HG02588 (cell line): ENCODE measurements at regions not wholly inside any gene's neighbourhood (a gene's known extent, or its start where the extent isn't known, plus 50 kb on each side); places are given as distances from the start of the nearest gene placed in this dataset.
"Not testable (repeated sequence)": the region's sequence is repeated elsewhere in the genome, so short reads cannot be mapped to it uniquely, and the experiment has no call there.

Experiments used
- ATAC-seq: cut with Tn5 transposase; IDR thresholded peaks from one replicate; pipeline ENCODE4 v1.9.1; 2021; ENCODE audit warnings: mild to moderate bottlenecking, moderate library complexity; ENCODE audit not compliant: unreplicated experiment

DNA sequence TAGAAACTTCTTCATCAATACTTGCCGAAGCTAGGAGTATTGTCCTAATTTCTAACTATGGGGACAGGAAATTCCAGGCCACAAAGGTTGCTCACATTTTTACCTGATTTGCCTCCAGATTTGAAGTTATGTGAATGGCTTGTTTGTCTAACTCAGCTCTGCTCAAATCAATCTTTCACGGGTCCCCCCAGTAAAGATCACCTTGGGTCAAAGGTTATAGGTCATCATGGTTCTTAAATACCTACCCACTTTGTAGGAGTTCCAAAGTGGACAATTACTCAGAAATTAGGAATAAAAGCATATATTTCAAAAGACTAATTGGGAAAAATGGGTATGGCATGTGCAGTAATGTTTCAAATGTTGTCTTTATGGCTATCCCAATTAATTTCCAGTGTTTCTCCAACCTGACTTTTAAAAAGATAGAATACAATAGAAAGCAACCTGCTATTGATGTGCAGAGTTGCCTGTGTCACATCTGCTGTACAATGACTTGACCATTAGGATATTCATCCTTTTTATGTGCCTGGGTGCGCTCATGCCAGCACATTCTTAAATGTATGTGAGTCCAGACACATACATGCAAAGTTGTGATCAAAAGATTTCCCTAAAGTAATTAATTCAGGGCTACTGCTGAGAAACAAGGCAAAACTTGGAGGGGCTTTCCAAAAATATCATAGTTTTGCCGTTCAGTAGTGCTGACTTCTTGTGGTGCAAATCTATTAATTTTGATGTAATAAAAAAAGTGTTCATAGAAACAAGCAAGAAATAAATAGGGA is 126.1 kb downstream of the MYCN start:
- no peak for ATAC-seq

DNA sequence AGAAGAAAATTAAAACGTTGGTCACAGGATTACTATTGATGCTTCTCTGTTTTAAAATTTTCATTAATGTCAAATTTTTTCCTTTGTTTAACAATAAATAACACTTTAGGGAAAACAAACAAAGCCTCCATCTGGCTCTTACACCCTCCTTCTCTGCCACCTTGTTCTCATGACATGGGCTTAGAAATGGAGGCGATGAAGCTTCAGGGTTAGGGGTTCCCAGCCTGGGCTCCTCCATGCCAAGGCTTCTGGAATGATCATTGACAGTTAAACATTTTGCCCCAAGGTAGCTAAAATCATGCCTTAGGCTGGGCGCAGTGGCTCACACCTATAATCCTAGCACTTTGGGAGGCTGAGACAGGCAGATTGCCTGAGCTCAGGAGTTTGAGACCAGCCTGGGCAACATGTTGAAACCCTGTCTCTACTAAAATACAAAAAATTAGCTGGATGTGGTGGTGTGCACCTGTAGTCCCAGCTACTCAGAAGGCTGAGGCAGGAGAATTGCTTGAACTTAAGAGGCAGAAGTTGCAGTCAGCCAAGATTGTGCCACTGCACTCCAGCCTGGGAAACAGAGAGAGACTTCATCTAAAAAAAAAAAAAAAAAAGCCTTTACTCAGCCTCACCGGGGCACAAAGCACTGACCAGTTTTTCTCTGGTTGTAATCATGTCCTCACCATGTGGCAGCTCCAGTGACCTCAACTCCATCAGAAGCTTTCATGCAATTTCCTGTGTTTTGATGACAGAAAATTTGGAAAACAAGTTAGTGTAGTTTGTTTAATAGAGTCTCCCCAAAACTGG is 125.1 kb downstream of the MYCN start:
- ATAC-seq, result not testable (repeated sequence)

DNA sequence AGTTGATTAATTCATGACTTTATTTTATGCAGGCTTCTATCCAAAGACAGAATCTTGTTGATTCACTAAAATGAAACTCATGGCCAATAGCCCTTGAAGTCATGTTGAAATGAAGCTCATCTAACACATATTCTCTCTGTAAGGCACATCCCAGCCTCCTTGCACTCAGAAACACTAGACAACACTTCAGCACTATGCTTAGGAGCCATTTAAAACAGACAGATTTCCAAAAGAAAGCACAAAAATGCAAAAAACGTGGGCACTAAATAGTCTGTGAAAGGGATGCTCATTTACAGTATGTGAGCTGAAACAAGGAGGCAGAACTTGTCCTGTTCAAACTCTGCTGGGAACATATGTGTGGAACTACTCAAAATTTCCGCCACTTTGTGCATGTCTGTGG is 124.4 kb downstream of the MYCN start:
- no peak for ATAC-seq

DNA sequence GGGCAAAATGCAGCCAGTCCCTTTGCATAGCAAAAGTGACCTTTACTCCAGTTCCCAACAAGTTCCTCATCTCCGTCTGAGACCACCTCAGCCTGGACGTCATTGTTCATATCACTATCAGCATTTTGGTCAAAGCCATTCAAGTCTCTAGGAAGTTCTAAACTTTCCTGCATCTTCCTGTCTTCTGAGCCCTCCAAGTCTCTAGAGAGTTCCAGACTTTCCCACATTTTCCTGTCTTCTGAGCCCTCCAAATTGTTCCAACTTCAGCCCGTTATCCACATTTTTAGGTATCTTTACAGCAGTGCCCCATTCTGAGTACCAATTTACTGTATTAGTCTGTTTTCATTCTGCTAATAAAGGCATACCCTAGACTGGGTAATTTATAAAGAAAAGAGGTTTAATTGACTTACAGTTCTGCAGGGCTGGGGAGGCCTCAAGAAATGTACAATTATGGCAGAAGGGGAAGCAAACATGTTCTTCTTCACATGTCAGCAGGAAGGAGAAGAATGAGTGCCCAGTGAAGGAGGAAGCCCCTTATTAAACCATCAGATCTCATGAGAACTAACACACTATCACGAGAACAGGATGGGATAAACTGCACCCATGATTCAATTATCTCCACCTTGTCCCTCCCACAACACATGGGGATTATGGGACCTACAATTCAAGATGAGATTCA is 123.7 kb downstream of the MYCN start:
- no peak for ATAC-seq

DNA sequence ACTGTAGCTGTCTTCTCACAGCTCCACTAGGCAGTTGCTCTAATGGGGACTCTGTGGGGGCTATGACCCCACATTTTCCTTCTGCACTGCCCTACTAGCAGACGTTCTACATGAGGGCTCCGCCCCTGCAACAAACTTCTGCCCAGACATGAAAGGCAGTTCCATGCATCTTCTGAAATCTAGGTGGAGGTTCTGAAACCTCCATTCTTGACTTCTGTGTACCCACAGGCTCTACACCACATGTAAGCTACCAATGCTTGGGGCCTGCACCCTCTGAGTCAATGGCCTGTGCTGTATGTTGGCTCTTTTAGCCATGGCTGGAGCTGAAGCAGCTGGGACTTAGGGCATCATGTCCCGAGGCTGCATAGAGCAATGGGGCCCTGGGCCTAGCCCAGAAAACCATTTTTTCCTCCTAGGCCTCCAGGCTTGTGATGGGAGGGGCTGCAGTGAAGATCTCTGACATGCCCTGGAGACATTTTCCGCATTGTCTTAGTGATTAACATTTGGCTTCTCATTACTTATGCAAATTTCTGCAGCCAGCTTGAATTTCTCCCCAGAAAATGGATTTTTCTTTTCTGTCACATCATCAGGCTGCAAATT is 123.0 kb downstream of the MYCN start:
- ATAC-seq, result no peak

DNA sequence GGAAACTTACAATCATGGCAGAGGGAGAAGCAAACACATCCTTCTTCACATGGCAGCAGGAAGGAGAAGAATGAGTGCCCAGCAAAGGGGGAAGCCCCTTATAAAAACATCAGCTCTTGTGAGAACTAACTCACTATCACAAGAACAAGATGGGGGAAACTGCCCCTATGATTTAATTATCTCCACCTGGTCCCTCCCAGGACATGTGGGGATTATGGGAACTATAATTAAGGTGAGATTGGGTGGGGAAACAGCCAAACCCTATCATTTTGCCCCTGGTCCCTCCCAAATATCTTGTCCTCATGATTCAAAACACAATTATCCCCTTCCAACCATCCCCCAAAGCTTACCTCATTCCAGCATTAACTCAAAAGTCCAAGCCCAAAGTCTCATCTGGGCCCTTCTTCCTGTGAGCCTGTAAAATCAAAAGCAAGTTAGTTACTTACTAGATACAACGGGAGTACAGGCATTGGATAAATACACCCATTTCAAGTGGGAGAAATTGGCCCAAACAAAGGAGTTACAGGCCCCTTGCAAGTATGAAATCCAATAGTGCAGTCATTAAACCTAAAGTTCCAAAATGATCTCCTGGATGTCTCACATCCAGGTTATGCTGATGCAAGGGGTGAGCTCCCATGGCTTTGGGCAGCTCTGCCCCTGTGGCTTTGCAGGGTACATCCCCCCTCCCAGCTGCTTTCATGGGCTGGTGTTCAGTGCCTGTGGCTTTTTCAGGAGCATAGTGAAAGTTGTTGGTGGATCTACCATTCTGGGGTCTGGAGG is 122.3 kb downstream of the MYCN start:
- ATAC-seq, result no peak

DNA sequence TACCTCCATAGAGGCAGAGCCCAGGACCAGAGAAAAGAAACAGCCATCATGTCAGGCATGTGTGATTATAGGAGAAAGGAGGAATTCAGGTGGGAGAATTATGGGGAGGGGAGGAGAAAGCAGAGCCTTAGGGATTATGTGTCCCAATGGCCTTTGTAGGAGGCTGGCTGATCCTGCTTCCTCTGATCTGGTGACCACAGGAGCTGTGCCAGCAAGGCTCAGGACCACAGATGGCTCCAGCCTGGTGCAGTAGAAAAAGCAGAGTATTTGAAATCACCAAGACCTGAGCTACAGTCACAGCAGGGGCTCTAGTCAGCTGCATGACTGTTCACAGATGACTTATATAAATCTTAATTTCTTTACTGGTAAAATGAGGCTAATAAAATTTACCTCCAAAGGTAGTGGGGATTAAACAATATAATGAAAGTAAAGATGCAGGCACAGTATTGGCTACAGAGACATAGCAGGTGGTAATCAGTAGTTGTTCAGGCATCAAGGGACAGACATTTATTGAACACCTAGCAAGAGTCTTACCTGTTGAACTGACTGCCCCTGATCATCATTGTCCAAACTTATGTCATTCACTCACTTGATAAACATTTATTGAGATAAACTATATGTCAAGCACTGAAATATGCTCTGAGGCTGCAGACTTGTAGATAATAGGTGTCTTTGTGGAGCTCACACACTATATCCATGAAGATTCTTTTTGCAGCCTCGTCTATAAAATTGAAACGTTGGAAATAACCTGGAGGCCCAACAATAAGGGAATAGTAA is 121.3 kb downstream of the MYCN start:
- no peak for ATAC-seq

DNA sequence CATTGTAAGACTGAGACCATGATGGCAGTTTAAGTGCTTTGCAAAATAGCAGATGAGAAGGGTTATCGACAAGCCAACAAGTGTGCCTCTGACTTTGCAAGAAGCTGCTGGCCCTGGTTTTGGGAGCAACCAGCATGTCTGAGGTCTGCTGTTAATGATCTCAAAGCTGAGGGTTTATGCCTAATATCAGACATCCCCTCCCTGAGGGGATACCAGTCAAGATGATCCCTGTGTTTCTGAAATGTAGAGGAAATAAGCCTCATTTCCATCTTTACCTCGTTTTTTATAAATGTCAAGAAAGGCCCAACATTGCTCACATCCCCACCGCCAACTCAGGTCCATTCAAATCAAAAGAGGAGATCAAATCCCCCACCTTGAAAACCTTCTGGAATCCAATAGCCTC is 120.6 kb downstream of the MYCN start:
- ATAC-seq, result no peak

DNA sequence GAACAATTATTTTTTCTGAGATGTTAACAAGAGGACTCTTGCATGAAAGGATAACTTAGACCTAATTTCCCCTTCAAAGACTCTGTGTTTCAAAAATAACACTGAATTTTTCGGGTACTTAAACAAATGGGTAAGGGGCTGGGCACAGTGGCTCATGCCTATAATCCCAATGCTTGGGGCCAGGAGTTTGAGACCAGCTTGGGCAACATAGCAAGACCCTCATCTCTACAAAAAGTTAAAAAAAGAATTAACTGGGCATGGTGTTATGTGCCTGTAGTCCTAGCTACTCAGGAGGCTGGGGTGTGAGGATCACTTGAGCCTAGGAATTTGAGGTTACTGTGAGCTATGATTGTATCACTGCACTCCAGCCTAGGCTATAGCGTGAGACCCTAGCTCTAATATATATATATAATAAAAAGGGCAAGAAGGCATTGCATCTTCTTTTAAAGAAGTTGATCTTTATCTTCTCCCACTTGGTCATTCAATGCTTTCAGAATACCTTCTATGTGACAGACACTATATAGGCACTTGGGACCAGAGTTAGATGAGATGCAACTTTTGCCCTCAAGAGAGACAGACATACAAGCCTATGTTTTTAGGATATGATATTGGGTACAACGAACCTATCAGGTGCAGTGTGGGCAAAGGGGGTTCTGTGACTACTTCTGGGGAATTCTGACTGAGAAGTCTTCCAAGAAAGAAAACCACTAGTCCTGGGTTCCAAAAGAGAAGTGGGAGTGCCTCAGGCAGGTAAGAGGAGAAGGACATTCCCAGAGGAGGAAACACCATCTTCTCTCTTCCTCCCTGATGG is 120.0 kb downstream of the MYCN start:
- no peak for ATAC-seq

DNA sequence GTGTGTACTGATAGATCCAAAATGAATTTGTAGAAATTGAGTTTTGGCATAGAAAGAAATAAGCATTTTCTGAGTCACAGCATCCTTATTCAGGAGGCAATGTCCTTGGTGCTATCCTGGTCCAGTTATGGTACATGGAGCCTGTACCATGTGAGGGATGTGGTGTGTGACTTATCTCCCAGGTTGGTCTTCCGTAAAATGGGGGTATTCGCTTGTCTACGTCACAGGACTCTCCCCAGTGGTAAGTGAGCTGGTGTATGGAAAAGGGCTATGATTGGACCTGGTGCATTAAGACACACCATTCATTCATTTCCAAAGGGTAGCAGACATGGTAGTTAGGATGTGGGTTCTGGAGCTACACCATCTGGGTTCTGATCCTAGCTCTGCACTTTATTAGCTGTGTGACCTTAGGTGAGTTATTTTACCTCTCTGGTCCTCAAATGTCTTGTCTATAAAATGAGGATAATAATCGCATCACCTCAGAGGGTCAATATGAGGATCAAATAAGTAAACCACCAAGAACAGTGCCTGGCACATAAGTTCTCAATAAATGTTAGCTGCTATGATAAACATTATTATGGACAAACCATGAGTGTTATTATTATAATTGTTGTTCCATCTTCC is 119.2 kb downstream of the MYCN start:
- ATAC-seq, result no peak

DNA sequence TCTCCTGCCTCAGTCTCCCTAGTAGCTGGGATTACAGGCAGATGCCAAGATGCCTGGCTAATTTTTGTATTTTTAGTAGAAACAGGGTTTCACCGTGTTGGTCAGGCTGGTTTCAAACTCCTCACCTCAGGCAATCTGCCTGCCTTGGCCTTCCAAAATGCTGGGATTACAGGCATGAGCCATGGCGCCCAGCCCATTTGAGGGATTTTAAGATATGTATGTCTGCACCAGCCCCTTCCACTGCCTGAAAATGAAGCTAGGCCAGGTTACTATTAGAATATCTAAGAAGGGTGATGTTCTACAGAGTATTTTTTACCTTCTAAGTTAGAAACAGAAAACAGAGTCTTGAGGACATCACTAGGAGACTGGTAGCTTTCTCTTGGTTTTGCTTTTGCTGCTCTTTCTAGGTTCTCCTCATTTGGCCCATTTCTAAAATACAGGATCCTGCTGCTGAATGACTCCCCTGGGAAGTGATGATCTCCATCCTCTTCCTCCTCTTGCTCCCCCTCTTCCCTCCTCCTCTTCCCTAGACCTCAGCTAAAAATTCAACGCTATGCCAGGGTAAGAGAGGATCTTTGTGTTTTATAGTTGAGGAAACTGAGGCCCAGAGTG is 118.5 kb downstream of the MYCN start:
- no peak for ATAC-seq

DNA sequence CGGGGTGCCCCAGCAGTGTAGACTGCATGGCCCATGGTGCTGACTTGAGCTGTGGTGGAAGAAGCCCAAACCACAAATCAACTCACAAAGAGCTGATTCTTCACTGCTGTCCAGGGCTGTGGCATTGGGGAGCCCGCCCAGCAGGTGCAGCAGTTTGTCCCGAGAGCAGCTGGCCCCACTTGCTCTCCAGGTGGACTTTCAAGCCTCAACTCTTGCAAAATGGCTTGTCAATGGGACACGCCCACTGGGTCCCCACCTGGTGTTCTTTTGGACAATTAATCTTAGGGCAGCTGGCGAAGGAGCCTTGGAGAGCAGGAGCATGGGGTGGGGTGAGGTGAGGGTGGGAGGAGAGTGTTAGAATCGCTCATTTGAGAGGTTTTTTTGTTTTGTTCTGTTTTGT is 117.9 kb downstream of the MYCN start:
- ATAC-seq, result no peak

DNA sequence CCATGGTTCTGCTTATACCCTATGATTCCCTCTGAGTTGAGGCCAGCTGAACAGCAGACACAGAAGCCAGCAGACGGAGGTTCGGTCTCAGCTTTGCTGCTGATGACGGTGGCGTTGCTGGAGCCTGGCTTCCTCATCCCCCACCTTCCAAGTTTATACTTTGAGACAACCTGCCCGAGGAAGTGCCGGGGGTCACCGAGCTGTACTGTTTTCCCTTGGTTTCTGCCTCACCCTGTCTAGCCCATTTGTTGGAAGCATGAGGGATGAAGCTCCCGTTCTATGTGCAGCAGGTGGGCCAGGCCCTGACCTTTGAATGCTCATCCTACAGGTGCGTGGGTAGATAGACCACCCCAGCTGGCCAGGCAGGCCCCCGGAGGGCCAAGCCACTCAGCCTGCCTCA is 117.3 kb downstream of the MYCN start:
- ATAC-seq, result no peak

DNA sequence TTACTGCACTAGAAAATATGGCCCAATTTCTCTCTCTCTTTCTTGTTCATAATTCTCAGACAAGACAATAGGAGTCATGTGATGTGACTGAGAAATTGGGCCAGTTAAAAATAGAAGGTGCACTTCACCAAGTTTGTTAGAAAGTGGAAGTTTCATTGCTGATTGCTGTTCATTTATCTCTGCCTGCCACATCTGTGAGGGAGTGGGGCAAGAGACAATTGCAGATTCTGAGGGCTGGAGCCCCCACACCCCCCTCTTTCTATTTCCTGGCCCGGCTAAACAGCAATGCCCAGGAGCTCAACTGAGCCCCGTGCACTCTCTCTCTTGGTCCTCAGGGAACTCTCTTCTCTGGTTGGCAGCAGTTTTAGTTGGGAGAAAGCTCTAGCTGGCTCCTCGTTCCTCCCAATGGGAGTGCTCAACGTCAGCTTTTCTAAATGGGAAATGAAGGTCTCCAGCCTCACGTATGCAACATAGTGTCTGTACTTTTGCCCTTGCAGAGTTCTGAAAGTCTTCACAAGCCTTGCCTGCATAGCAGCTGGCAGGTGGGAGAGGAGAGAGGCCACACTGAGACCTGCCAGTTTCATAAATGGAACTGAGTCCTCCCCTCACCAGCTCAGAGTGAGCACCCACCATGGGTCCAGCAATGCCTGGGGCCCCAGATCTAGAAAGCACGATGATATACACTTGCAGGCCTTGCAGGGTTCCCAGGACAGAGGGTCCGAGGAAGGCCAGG is 115.7 kb downstream of the MYCN start:
- ATAC-seq, result peak; percentile 83

DNA sequence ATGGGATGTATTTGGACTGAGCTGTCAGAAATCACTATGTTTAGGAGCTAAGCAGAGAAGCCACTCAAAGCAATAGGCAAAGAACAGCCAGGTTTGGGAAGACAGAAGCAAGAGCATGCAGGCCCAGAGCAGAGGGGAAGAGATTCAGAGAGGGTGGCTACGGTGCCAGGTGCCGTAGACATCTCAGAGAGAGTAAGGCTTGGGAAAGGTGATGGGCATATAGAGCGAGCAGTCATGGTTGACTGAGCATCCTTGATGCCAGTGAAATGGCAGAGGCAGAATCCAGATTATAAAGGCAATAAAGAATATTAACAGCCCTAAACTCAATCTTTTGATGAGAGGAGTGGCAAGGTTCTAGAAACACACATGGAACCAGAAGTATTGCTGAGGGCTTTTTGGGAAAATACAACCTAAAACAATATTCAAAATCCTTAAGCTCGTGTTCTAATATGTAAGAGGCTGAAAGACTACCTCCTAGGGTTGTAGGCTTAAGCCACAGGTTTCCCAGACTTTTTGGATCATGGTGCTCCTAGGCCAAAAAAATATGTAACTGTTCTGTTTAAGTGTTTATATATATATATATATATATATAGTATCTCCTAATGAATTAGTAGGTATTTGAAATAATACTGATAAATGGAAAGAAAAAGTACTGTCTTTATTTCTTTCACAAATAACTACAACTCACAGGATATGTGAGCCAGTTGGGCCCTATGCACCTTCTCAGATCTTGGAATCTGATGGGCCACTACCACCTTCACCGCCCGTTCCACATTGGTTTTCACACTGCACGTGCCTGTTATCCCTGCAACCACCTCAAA is 113.3 kb downstream of the MYCN start:
- ATAC-seq, result no peak

DNA sequence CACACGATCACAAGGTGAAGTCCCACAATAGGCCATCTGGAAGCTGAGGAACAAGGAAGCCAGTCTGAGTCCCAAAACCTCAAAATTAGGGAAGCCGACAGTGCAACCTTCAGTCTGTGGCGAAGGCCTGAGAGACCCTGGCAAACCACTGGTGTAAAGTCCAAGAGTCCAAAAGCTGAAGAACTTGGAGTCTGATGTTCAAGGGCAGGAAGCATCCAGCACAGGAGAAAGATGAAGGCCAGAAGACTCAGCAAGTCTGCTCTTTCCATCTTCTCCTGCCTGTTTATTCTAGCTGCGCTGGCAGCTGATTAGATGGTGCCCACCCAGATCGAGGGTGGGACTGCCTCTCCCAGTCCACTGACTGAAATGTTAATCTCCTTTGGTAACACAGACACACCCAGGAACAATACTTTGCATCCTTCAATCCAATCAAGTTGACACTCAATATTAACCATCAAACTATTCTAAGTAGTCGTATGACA is 112.3 kb downstream of the MYCN start:
- not testable (repeated sequence) for ATAC-seq
